ENCODE measurements at regions not wholly inside any gene's neighbourhood (a gene's known extent, or its start where the extent isn't known, plus 50 kb on each side); places are given as distances from the start of the nearest gene placed in this dataset.

DNA sequence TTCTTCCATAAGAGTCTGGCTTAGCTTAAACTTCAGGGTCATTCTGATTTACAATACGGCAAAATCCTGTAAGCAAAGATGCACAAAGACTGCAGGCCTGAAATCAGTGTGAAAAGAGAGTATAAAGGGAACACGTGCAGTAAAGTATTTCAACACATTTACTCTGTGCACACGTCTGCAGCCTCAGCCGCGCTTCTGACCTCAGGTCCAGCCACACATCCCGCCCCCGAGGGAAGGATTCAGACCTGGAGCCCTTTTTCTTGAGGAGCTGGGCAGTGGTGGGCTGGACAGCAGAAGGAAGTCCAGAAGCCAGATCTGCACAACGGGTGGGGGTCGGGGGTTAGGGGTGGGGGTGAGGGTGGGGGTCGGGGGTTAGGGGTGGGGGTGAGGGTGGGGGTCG, 58.9 kb upstream of the FAM20C start:
- no peak for DNase-seq

DNA sequence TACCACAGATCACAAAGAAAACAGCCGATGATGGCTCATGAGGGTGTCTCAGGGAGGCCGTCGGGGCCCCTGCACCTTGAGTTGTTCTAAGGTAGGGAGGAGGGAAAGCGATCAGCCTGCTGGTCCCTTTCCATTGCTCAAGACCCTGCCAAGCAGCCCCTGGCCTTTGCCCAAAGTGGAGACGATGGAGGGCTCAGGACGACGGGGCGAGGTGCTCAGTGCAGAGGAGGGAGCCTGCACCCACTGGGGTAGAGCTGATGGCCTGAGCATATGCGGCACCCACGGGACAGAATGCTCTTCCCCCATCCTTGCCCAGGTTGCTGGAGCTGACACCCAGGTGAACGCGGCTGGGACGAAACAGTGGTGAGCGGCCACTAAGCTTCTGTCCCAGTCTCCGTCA, 58.3 kb upstream of the FAM20C start:
- no peak for DNase-seq

DNA sequence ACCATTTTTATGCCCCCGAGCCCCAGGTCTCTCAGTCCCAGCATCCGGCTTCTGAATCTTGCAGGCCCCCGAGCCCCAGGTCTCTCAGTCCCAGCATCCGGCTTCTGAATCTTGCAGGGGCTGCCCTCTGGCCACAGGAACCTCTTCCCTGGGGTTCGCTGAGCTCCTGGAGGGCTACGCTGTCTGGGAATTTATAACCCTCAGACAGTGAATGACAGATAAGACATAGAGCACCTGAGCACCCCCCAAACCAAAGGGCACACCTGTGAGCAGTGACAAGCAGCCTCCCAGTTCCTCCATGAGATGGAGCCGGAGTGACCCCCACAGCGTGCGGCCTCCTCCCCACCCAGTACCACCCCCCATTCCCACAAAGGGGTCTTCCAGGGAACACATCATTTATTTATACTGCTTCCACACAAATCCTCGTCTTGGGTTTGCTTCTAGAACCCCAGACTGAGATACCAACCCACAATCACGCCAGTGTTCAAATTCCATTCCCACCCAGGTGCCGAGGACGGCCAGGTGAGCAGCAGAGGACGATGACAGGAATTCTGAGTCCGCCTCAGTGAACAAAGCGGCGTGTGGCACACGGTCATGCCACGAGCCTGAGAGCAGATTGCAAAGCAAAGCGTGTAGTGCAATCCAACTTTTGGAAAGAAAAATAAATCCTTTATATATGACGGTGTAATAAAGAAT, 57.7 kb upstream of the FAM20C start:
- no peak for DNase-seq

DNA sequence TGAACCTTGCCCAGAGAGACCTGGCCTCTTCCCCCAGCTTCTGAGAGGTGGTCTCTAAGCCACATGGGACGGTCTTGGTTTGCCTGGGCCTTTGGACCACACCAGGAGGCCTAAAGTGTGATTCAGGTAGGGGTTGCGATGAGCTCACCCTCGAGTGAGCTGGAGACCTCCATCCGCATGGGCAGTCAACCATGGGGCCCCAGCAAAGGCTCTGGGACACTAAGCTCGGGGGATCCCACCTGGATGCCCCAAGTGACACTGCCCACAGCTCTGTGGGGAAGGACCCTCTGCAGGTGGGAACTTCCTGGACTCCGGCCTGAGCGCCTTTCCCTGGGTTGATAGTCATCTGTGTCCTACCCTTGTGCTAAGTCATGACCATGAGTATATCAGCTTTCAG, 57.1 kb upstream of the FAM20C start:
- DNase-seq, result no peak

DNA sequence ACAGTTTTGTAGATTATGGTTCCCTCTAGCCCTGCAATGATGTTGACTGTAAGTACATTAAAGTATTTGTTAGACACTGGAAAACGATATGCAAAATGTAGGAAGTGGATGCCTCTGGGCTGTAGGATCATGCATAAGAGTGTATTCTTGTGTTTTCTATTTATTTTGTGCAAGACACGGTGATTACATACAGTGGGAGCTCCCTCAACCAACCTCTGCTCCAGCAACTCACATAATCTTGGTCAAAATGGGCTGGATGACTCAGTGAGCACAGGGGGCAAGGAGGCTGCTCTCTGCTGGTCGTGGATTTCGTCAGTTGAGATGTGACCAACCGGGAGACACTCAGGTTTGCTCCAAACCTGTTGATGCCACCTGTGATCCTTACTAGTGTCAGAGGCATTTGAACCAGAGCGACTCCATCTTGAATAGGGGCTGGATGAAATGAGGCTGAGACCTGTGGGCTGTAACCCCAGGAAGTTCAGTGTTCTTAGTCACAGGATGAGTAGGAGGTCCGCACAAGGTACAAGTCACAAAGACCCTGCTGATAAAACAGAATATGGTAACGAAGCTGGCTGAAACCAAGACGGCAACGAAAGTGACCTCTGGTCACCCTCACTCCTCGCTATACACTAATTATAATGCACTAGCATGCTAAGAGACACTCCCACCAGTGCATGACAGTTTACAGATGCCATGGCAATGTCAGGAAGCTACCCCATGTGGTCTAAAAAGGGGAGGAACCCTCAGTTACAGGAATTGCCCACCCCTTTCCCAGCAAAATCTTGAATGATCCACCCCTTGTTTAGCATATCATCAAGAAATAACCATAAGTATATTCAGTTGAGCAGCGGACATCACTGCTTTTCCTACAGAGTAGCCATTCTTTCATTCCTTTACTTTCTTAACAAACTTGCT, 56.4 kb upstream of the FAM20C start:
- no peak for DNase-seq

DNA sequence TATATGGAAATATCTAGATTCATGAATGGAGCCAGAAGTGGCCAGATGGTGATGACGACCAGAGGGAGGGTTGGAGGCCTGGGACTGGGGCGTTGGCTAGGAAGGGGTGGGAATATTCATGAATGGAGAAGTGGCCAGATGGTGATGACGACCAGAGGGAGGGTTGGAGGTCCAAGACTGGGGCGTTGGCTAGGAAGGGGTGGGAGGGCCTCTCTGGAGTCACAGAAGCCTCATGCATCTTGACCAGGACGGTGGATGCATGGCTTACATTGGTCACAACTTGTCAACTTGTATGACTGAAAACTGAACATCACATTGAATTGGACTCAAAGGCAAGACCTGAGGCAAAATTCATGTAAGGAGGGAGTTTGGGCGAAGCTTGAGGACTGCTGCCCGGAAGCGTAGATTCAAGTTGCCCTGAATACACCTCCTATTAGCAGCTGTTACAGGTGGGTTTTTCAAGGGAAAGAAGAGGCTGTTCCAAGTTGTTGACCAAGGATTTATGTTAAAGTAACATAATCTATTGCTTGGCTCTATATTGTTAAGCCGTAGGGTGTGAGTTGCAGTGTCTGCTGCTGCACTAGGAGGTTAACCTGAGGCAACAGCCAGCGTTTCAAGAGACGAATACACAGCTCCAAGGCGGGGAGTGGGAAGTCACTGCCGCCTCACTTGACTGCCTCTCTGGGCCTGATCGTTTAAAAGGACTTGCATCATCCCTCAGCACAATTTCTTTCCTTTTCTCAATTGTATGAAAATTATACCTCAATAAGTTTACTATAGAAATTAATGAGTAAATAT, 55.1 kb upstream of the FAM20C start:
- no peak for DNase-seq

DNA sequence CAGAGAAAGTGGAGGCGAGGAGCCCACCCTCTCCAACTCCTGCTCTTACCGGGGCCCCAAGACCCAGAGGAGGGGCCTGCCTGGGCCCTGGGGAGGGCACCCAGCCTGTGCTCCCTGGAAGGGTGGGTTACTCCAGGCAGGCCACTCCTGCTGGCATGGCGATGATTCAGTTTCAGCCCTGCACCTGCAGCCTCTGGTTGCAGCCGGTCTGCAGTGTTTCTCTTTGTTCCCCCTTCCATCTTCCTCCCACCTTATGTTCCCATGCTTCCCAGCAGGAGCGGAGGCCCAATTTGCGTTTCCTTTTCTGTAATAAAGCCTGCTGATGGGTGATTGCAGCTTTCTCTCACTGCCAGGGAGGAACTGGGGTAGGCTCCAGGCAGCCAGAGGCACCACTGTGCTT, 53.2 kb upstream of the FAM20C start:
- no peak for DNase-seq

DNA sequence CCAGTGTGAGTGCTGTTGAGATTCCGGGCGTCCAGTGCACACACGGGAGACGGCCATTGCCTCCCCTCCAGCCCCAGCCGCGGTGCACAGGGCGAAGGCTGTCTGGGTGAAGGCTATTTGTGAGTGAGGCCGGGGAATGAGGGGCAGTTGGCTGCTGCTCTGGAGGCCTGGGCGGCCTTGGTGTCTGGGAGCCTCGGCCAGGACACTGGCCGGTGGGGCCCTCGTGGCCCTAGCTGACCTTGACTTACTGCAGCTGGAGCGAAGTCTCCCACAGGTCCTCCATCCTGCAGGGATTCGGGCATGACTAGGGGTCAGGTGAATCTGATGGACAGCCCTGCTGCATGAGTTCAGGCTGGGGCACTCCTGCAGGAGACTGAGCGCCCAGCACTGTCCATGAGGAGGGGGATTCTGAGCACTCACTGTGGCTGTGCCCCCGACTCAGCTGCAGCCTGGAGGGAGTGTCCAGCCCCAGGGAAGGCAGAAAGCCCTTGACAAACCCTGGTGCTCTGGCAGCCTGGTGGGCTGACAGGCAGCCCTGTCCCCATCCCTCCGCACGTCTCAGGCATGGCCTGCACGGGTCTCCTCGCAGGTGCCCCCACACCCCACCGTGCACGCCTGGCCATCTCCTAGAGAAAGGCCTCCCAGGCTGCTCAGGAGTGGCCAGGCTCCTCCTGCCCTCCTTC, 52.7 kb upstream of the FAM20C start:
- no peak for DNase-seq

DNA sequence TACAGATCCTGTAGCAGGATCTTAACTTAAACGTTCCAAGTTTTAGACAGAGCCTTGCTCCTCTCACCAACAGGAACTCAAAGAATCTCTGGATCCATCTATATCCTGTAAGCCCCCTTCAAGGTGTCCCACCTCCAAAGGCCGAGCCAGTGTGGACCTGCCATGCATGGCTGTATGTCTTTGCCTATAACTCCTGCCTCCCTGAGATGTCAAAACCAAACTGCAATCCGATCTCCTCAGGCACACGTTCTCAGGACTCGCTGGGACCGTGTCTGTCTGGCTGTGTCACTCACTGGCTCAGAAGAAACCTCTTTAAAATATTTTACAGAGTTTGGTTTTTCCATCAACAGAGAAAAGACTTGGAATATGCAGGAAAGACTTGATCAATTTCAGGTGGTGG, 51.4 kb upstream of the FAM20C start:
- no peak for DNase-seq

DNA sequence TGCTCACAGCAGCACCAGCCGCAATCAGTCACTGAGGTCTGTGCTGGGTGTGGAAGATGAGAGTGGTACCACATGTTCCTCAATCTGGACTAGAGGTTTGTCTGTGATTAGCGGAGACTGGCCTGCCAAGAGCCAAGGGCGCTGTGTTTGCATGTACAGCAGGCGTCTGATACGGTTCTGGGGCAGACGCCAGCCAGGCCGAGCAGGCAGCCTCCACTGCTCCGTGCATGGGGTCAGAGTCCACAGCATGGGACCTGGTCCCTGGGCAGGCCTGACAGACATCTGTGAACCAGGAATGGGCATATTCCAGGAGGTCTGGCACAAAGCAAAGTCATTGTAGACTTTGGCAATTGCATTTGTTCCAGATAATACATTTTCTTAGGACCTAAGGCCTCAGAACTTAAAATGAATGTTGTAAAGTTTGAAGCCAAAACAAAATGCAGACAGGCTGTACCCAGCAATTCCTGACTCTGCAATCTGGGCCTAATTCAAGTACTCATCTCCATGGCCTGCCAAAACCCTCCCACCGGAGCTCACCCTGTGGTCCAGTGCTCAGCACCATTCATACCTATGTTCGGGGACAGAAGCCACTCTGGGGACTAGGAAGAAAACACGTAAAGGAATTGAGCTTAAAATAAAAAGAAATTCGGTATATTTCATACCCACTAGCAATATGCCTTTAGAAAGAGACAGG, 50.0 kb upstream of the FAM20C start:
- DNase-seq, result peak in 1 of 56 donors; percentile 3

All from amygdala (tissue), 56 donors.